DND-41 (cell line): ENCODE measurements at regions not wholly inside any gene's neighbourhood (a gene's known extent, or its start where the extent isn't known, plus 50 kb on each side); places are given as distances from the start of the nearest gene placed in this dataset.

Source experiments
- CTCF ChIP-seq: IDR thresholded peaks from 2 replicates; pipeline ENCODE4 v1.5.1; 2012; ENCODE audit warnings: borderline replicate concordance, low read length, moderate library complexity, mild to moderate bottlenecking; ENCODE audit not compliant: poor library complexity, severe bottlenecking; ENCODE audit errors: extremely low read depth
- EZH2 ChIP-seq: IDR thresholded peaks from 3 replicates; pipeline ENCODE4 v1.6.1; 2012; ENCODE audit warnings: borderline replicate concordance, low read depth, mild to moderate bottlenecking, moderate library complexity, low read length, inconsistent platforms; ENCODE audit not compliant: severe bottlenecking

- no peak for TF ChIP-seq CTCF
- no peak for TF ChIP-seq EZH2
Measured at GRCh38 chr1:14476170-14476955, 122.1 kb upstream of the KAZN start.
